ENCODE measurements at regions not wholly inside any gene's neighbourhood (a gene's known extent, or its start where the extent isn't known, plus 50 kb on each side); places are given as distances from the start of the nearest gene placed in this dataset.
A peak's percentile ranks its signal among the peaks of the same experiment; 100 is the strongest.

- no peak overlapping the region; a peak in 1 of 4 replicates for H3K4me2 ChIP-seq (ENCODE audit: insufficient read depth in 1 of 2, low read depth in 2 of 2, low read length in 2 of 2)
- H3K36me3 ChIP-seq (ENCODE audit: control insufficient read depth in 2 of 4, insufficient read depth in 4 of 4, low read length in 3 of 4): no peaks in the 10 kb centered on the region
- no peak overlapping the region for H3K18ac ChIP-seq (ENCODE audit: extremely low read depth, low read length)
- H3K56ac ChIP-seq (replicated peaks; ENCODE audit: insufficient read length, low read depth, low read length): no peak overlapping the region
- no peak overlapping the region for H4K91ac ChIP-seq (replicated peaks; ENCODE audit: insufficient read length, low read length)
- H3K4ac ChIP-seq (replicated peaks; ENCODE audit: insufficient read length, low read depth, low read length): no peak overlapping the region
- 85% methylated on average over 2 of the region's 2 CpGs; no CpG with 5 or more reads in 1 of the 2 experiments for WGBS, 2 experiments (ENCODE audit: extremely low coverage in 1 of 2, insufficient coverage in 1 of 2, insufficient read length in 1 of 2, insufficient replicate concordance in 2 of 2, low coverage in 1 of 2, low lambda C conversion rate in 2 of 2, missing lambda C conversion rate in 1 of 2)
- no peak overlapping the region for H2BK120ac ChIP-seq (replicated peaks; ENCODE audit: low read depth, low read length)
- H3K4me3 ChIP-seq (ENCODE audit: extremely low read depth in 1 of 4, insufficient read depth in 2 of 4, low read depth in 3 of 4, low read length in 4 of 4): no peak overlapping the region
- H4K8ac ChIP-seq (ENCODE audit: extremely low read depth, insufficient read depth, low read length): no peak overlapping the region
- POLR2A ChIA-PET (ENCODE audit: partially characterized antibody): no interaction called here
- H3K23ac ChIP-seq (ENCODE audit: insufficient read length): no peak overlapping the region
- CTCF ChIA-PET (ENCODE audit: partially characterized antibody): no interaction called here
- no peaks in the 10 kb centered on the region for H3K23me2 ChIP-seq (ENCODE audit: low read depth, low read length)
- no peak overlapping the region for H4K5ac ChIP-seq (ENCODE audit: insufficient read length, low read depth, low read length)
- H4K20me1 ChIP-seq (replicated peaks in 1 of 2; ENCODE audit: control insufficient read depth in 1 of 2, insufficient read depth in 2 of 2, low read length in 2 of 2): no peaks in the 10 kb centered on the region
- no peak overlapping the region for H3K27ac ChIP-seq (ENCODE audit: low read depth, low read length)
- no peak overlapping the region for H2BK15ac ChIP-seq (ENCODE audit: low read length)
- H3K9me3 ChIP-seq (ENCODE audit: insufficient read depth in 2 of 2, low read depth in 1 of 2, low read length in 1 of 2): no peaks in the 10 kb centered on the region
- H3K14ac ChIP-seq (ENCODE audit: insufficient read length): no peak overlapping the region
- H3K9ac ChIP-seq (replicated peaks in 1 of 4; ENCODE audit: extremely low read depth in 1 of 4, low read depth in 3 of 4, low read length in 3 of 4): no peak overlapping the region
- H3K27me3 ChIP-seq (replicated peaks in 1 of 4; ENCODE audit: control insufficient read depth in 3 of 4, extremely low read depth in 1 of 4, insufficient read depth in 3 of 4, low read length in 3 of 4): no peaks in the 10 kb centered on the region
- peaks cover 0 to 4% (median 0%) of the 10 kb centered on the region in 4 experiments; a peak in 2 of 7 replicates for H3K4me1 ChIP-seq (replicated peaks in 1 of 4; ENCODE audit: control insufficient read depth in 3 of 4, insufficient read depth in 4 of 4, low read length in 3 of 4)
- TF ChIP-seq FOSL1 (IDR thresholded peaks at IDR 0.05; ENCODE audit: insufficient read depth, low read depth, low read length) (no peak), NANOG (IDR thresholded peaks at IDR 0.05; ENCODE audit: insufficient read depth, low read depth, low read length, poor library complexity, severe bottlenecking) (no peak), KDM5A (IDR thresholded peaks at IDR 0.05; ENCODE audit: low read length) (no peak), SRF (IDR thresholded peaks at IDR 0.05; ENCODE audit: low read depth, low read length) (no peak), TBP (IDR thresholded peaks at IDR 0.05; ENCODE audit: low read depth, low read length) (no peak), POLR2AphosphoS5 (IDR thresholded peaks at IDR 0.05; ENCODE audit: low read depth, low read length) (no peak), SIN3A (conservative IDR thresholded peaks at IDR 0.05 in 1 of 2, IDR thresholded peaks at IDR 0.05 in 1 of 2; ENCODE audit: low read depth in 1 of 2, low read length in 2 of 2) (no peak)
- peak overlapping the region; percentile 42; the same call in 1 of the 2 replicates for H2AFZ ChIP-seq (ENCODE audit: low read length)
- no peaks in the 10 kb centered on the region for H3K79me2 ChIP-seq (ENCODE audit: control insufficient read depth in 1 of 2, insufficient read depth in 2 of 2, low read length in 2 of 2)
- no peak overlapping the region for H2BK20ac ChIP-seq (ENCODE audit: low read length)
- no peak overlapping the region for H2BK12ac ChIP-seq (ENCODE audit: low read depth, low read length)
- DNase-seq (ENCODE audit: low read depth in 1 of 2, low spot score in 2 of 2): no peak
- FAIRE-seq: no peak
- no peak overlapping the region for H2AK5ac ChIP-seq (ENCODE audit: low read depth, low read length)
- H2BK5ac ChIP-seq (ENCODE audit: low read depth, low read length): no peak overlapping the region
- H3K79me1 ChIP-seq (ENCODE audit: low read depth, low read length): no peaks in the 10 kb centered on the region
These were observed 601.9 kb upstream of the DDX18 start for GRCh38 chr2:117212562-117212961.
